H9 (cell line): ENCODE measurements at regions not wholly inside any gene's neighbourhood (a gene's known extent, or its start where the extent isn't known, plus 50 kb on each side); places are given as distances from the start of the nearest gene placed in this dataset.
"Not testable (repeated sequence)": the region's sequence is repeated elsewhere in the genome, so short reads cannot be mapped to it uniquely, and the experiment has no call there.

Experiments used
- DNase-seq: peaks from one replicate; pipeline ENCODE4 v3.0.0-alpha.2; 2017
- H2AFZ ChIP-seq: one replicate; pipeline ENCODE4 v1.6.1; 2013; ENCODE audit warnings: mild to moderate bottlenecking, low read length, control low read depth, moderate library complexity
- H2AK5ac ChIP-seq: 2 replicates; pipeline ENCODE4 v1.6.1; 2013; ENCODE audit warnings: low read length, control low read depth, mixed read lengths; ENCODE audit not compliant: insufficient read length
- H2BK120ac ChIP-seq: one replicate; pipeline ENCODE4 v1.6.1; 2013; ENCODE audit warnings: low read depth, mild to moderate bottlenecking, low read length, control low read depth, inconsistent platforms; ENCODE audit not compliant: poor library complexity, severe bottlenecking
- H2BK12ac ChIP-seq: 2 replicates; pipeline ENCODE4 v1.6.1; 2013; ENCODE audit warnings: low read length, control low read depth, mixed read lengths, low read depth; ENCODE audit not compliant: insufficient read length
- H2BK15ac ChIP-seq: 2 replicates; pipeline ENCODE4 v1.6.1; 2013; ENCODE audit warnings: low read depth, low read length, control low read depth
- H2BK20ac ChIP-seq: one replicate; pipeline ENCODE4 v1.6.1; 2013; ENCODE audit warnings: low read depth, mild to moderate bottlenecking, low read length, control low read depth, inconsistent platforms; ENCODE audit not compliant: poor library complexity, severe bottlenecking
- H2BK5ac ChIP-seq: 2 replicates; pipeline ENCODE4 v1.6.1; 2013; ENCODE audit warnings: low read length, control low read depth, mixed read lengths; ENCODE audit not compliant: insufficient read length
- H3K14ac ChIP-seq: 2 replicates; pipeline ENCODE4 v1.6.1; 2013; ENCODE audit warnings: low read length, control low read depth; ENCODE audit not compliant: insufficient read depth
- H3K18ac ChIP-seq: 2 replicates; pipeline ENCODE4 v1.6.1; 2013; ENCODE audit warnings: low read depth, mild to moderate bottlenecking, mixed read lengths, low read length, control low read depth; ENCODE audit not compliant: insufficient read length
- H3K23ac ChIP-seq: 2 replicates; pipeline ENCODE4 v1.6.1; 2013; ENCODE audit warnings: low read length, control low read depth, mixed read lengths, low read depth; ENCODE audit not compliant: insufficient read length
- H3K23me2 ChIP-seq: 2 replicates; pipeline ENCODE4 v1.6.1; 2013; ENCODE audit warnings: low read depth, mild to moderate bottlenecking, mixed read lengths, low read length, control low read depth; ENCODE audit not compliant: insufficient read length, poor library complexity, severe bottlenecking
- H3K27ac ChIP-seq: 2 replicates; pipeline ENCODE4 v1.5.1; 2013; ENCODE audit warnings: low read length, control low read depth, mixed read lengths, low read depth; ENCODE audit not compliant: insufficient read length
- H3K27me3 ChIP-seq: 2 replicates; pipeline ENCODE4 v1.6.1; 2013; ENCODE audit warnings: low read length, control low read depth, inconsistent platforms; ENCODE audit not compliant: insufficient read depth
- H3K4ac ChIP-seq: 2 replicates; pipeline ENCODE4 v1.6.1; 2013; ENCODE audit warnings: low read depth, mild to moderate bottlenecking, control low read depth, inconsistent platforms, low read length, moderate library complexity
- H3K4me1 ChIP-seq: 2 replicates; pipeline ENCODE4 v1.6.1; 2013; ENCODE audit warnings: low read length, control low read depth, inconsistent platforms; ENCODE audit not compliant: insufficient read depth
- H3K4me2 ChIP-seq: 2 replicates; pipeline ENCODE4 v1.6.1; 2013; ENCODE audit warnings: low read length, control low read depth, mixed read lengths; ENCODE audit not compliant: insufficient read length, insufficient read depth
- H3K56ac ChIP-seq: 2 replicates; pipeline ENCODE4 v1.6.1; 2013; ENCODE audit warnings: low read depth, mild to moderate bottlenecking, mixed read lengths, low read length, control low read depth; ENCODE audit not compliant: insufficient read length
- H3K79me1 ChIP-seq: 2 replicates; pipeline ENCODE4 v1.6.1; 2013; ENCODE audit warnings: low read depth, mild to moderate bottlenecking, moderate library complexity, low read length, control low read depth, inconsistent platforms; ENCODE audit not compliant: insufficient read depth, poor library complexity, severe bottlenecking
- H3K79me2 ChIP-seq: 2 replicates; pipeline ENCODE4 v1.6.1; 2013; ENCODE audit warnings: low read length, control low read depth, inconsistent platforms; ENCODE audit not compliant: insufficient read depth
- H3K9ac ChIP-seq: 2 replicates; pipeline ENCODE4 v1.6.1; 2013; ENCODE audit warnings: low read length, control low read depth, mixed read lengths; ENCODE audit not compliant: insufficient read length; ENCODE audit errors: extremely low read depth
- H3K9me3 ChIP-seq: one replicate; pipeline ENCODE4 v1.6.1; 2013; ENCODE audit warnings: low read depth, low read length, inconsistent platforms; ENCODE audit not compliant: control insufficient read depth
- H3T11ph ChIP-seq: one replicate; pipeline ENCODE4 v1.6.1; 2013; ENCODE audit warnings: mild to moderate bottlenecking, low read length, control low read depth, inconsistent platforms
- H4K20me1 ChIP-seq: one replicate; pipeline ENCODE4 v1.6.1; 2013; ENCODE audit not compliant: control insufficient read depth, insufficient read length, insufficient read depth
- H4K5ac ChIP-seq: 2 replicates; pipeline ENCODE4 v1.6.1; 2013; ENCODE audit warnings: low read depth, mild to moderate bottlenecking, mixed read lengths, low read length, control low read depth; ENCODE audit not compliant: insufficient read length
- H4K8ac ChIP-seq: replicated peaks from 2 replicates; pipeline ENCODE4 v1.6.1; 2013; ENCODE audit warnings: low read length, control low read depth, mixed read lengths, low read depth; ENCODE audit not compliant: insufficient read length
- H4K91ac ChIP-seq: 2 replicates; pipeline ENCODE4 v1.6.1; 2013; ENCODE audit warnings: low read depth, mild to moderate bottlenecking, moderate library complexity, mixed read lengths, low read length, control low read depth; ENCODE audit not compliant: insufficient read length
- H3K27ac Mint-ChIP-seq, 3 experiments: 2 replicates in 2 of 3; 3 replicates in 1 of 3; pipeline ENCODE4 v1.8.0; 2020 to 2021; ENCODE audit warnings: mixed read lengths in 3 of 3, mild to moderate bottlenecking in 1 of 3, moderate library complexity in 1 of 3
- H3K27me3 Mint-ChIP-seq: 2 replicates; pipeline ENCODE4 v1.8.0; 2021; ENCODE audit warnings: low read depth, mild to moderate bottlenecking, moderate library complexity, mixed read lengths
- H3K36me3 Mint-ChIP-seq, 3 experiments: 2 replicates in 2 of 3; 3 replicates in 1 of 3; pipeline ENCODE4 v1.8.0; 2020 to 2021; ENCODE audit warnings: low read depth in 3 of 3, mixed read lengths in 3 of 3; ENCODE audit not compliant: insufficient read depth in 1 of 3
- H3K4me1 Mint-ChIP-seq, 2 experiments: 2 replicates each; pipeline ENCODE4 v1.8.0; 2020; ENCODE audit warnings: mixed read lengths in 2 of 2
- H3K4me3 Mint-ChIP-seq, 2 experiments: 2 replicates in 1 of 2; 3 replicates in 1 of 2; pipeline ENCODE4 v1.8.0; 2020 to 2021; ENCODE audit warnings: mild to moderate bottlenecking in 2 of 2, mixed read lengths in 2 of 2, moderate library complexity in 1 of 2
- H3K9me3 Mint-ChIP-seq, 2 experiments: 2 replicates in 1 of 2; 3 replicates in 1 of 2; pipeline ENCODE4 v1.8.0; 2020; ENCODE audit warnings: mild to moderate bottlenecking in 2 of 2, mixed read lengths in 2 of 2, moderate library complexity in 1 of 2
- WGBS: extraction: QIAGEN DNeasy Blood & Tissue Kit; methylation state at CpG from one replicate; pipeline ENCODE4 v1.1.7; 2013; ENCODE audit warnings: missing lambda C conversion rate, low lambda C conversion rate, mixed read lengths; ENCODE audit not compliant: insufficient read length; ENCODE audit errors: extremely low coverage; 5-methylcytosine and 5-hydroxymethylcytosine counted together

- H3K56ac ChIP-seq, H3K27ac Mint-ChIP-seq, H4K5ac ChIP-seq, H3K79me1 ChIP-seq, H3K4me1 ChIP-seq, H3K4me1 Mint-ChIP-seq, H3K27me3 Mint-ChIP-seq, H3K36me3 Mint-ChIP-seq, H2BK20ac ChIP-seq, H3K79me2 ChIP-seq, H3K9me3 Mint-ChIP-seq, H3K23me2 ChIP-seq, DNase-seq, H4K91ac ChIP-seq, H2BK120ac ChIP-seq, H3K27ac ChIP-seq, H3K14ac ChIP-seq, H3T11ph ChIP-seq, H3K18ac ChIP-seq, H3K23ac ChIP-seq, H2BK12ac ChIP-seq, H4K20me1 ChIP-seq, H2AFZ ChIP-seq, H3K9me3 ChIP-seq, H3K4me3 Mint-ChIP-seq, H2BK5ac ChIP-seq, H3K4me2 ChIP-seq, H2BK15ac ChIP-seq, H3K27me3 ChIP-seq, H3K4ac ChIP-seq, H3K9ac ChIP-seq, H4K8ac ChIP-seq, H2AK5ac ChIP-seq: not testable (repeated sequence)
- no CpG with 5 or more reads among the region's 8 CpGs for WGBS
These were observed 232.9 kb upstream of the FAM240B start for GRCh38 chr9:38952715-38953341.

GRCh38 chr9:38945929-38946570 lies 226.1 kb upstream of the FAM240B start:
- H3K4me3 Mint-ChIP-seq, H3K79me1 ChIP-seq, H3K4me2 ChIP-seq, H3T11ph ChIP-seq, H3K27ac ChIP-seq, H2AFZ ChIP-seq, H3K4me1 ChIP-seq, H2BK5ac ChIP-seq, H3K27me3 Mint-ChIP-seq, H3K18ac ChIP-seq, H3K9me3 Mint-ChIP-seq, H3K56ac ChIP-seq, H3K4ac ChIP-seq, H3K4me1 Mint-ChIP-seq, H4K5ac ChIP-seq, H3K9ac ChIP-seq, H2BK15ac ChIP-seq, H3K79me2 ChIP-seq, H2BK120ac ChIP-seq, H3K27me3 ChIP-seq, H3K23me2 ChIP-seq, H4K8ac ChIP-seq, H3K36me3 Mint-ChIP-seq, H3K9me3 ChIP-seq, H2BK20ac ChIP-seq, H2BK12ac ChIP-seq, H3K23ac ChIP-seq, H4K91ac ChIP-seq, H2AK5ac ChIP-seq, DNase-seq, H4K20me1 ChIP-seq, H3K14ac ChIP-seq, H3K27ac Mint-ChIP-seq: not testable (repeated sequence)
- no CpG with 5 or more reads among the region's 8 CpGs for WGBS
